ENCODE measurements at regions not wholly inside any gene's neighbourhood (a gene's known extent, or its start where the extent isn't known, plus 50 kb on each side); places are given as distances from the start of the nearest gene placed in this dataset.

DNA sequence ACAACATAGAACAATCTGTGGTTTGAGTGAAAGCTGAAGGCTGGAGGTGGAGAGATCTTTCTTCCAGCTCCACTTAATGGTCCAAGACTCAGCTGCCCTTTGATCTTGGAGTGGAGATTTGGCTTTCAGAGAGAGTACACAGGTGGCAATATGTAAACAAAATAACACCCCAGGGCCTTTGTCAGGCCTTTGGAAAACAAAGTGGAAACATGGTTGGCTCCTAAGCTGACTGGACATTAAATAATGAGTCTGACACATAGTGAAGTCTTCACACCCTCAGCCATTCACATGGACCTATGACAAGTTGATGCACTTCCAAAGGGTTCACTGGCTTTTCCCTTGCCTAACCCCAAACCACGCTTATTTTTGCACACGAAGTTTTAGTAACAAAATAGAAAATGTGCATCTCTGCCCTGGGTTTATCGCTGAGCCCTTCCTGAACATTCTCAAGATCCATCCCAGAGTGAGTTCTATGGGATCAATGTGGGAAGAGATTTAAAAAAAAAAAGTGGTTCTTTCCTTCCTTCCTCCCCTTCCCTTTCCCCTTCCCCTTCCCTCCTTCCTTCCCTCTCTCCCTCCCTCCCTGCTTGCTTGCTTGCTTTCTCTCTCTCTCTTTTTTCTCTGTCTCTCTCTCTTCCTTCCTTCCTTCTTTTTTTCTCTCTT is 201.3 kb upstream of the NT5C1B start:
- H3K4me1 ChIP-seq: no peaks in the 10 kb centered on the region
- no peaks in the 10 kb centered on the region for H3K36me3 ChIP-seq
- no peaks in the 10 kb centered on the region for H3K9me3 ChIP-seq
- no peak for DNase-seq
- intact Hi-C loops (cut with DNase I): no loop called here
- no peaks in the 10 kb centered on the region for H3K27me3 ChIP-seq (ENCODE audit: low read depth)
- no peak for ATAC-seq
- no peak overlapping the region for H3K27ac ChIP-seq
- TF ChIP-seq, protein P1, sequence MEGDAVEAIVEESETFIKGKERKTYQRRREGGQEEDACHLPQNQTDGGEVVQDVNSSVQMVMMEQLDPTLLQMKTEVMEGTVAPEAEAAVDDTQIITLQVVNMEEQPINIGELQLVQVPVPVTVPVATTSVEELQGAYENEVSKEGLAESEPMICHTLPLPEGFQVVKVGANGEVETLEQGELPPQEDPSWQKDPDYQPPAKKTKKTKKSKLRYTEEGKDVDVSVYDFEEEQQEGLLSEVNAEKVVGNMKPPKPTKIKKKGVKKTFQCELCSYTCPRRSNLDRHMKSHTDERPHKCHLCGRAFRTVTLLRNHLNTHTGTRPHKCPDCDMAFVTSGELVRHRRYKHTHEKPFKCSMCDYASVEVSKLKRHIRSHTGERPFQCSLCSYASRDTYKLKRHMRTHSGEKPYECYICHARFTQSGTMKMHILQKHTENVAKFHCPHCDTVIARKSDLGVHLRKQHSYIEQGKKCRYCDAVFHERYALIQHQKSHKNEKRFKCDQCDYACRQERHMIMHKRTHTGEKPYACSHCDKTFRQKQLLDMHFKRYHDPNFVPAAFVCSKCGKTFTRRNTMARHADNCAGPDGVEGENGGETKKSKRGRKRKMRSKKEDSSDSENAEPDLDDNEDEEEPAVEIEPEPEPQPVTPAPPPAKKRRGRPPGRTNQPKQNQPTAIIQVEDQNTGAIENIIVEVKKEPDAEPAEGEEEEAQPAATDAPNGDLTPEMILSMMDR (IDR thresholded peaks at IDR 0.05): no peak
- no peak overlapping the region for H3K4me3 ChIP-seq

DNA sequence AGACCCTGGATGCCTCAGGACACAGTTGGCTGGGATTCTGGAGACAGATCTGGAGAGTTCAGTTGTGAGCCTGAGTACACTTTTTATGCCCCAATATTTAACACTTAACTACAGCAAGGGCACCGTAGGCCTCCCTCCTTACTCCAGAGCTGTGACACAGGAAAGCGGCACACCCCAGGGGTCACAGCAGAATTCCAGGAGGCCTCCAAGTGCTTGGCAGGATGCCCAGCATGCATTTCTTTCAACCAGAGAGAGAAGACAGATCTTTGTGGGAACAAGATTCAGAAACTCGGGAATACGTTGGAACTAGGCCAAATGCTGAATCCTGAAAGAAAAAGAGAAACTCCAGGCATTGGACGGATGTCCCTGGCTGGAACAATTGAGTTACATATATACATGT is 199.2 kb upstream of the NT5C1B start:
- H3K4me3 ChIP-seq: no peak overlapping the region
- DNase-seq (no peak), ATAC-seq (no peak)
- intact Hi-C loops (cut with DNase I): no loop called here
- no peaks in the 10 kb centered on the region for H3K36me3 ChIP-seq
- H3K27me3 ChIP-seq (ENCODE audit: low read depth): no peaks in the 10 kb centered on the region
- TF ChIP-seq, protein P1 (IDR thresholded peaks at IDR 0.05): no peak
- H3K27ac ChIP-seq: no peak overlapping the region
- no peaks in the 10 kb centered on the region for H3K4me1 ChIP-seq
- H3K9me3 ChIP-seq: no peaks in the 10 kb centered on the region

- no peaks in the 10 kb centered on the region for H3K9me3 ChIP-seq
- intact Hi-C loops (cut with DNase I): no loop called here
- no peak for DNase-seq
- no peaks in the 10 kb centered on the region for H3K27me3 ChIP-seq (ENCODE audit: low read depth)
- no peaks in the 10 kb centered on the region for H3K36me3 ChIP-seq
- TF ChIP-seq, protein P1 (IDR thresholded peaks at IDR 0.05): no peak
- no peaks in the 10 kb centered on the region for H3K4me1 ChIP-seq
- ATAC-seq: no peak
- H3K27ac ChIP-seq: no peak overlapping the region
- no peak overlapping the region for H3K4me3 ChIP-seq
Observed at GRCh38 chr2:18787726-18788125, 198.4 kb upstream of the NT5C1B start.

DNA sequence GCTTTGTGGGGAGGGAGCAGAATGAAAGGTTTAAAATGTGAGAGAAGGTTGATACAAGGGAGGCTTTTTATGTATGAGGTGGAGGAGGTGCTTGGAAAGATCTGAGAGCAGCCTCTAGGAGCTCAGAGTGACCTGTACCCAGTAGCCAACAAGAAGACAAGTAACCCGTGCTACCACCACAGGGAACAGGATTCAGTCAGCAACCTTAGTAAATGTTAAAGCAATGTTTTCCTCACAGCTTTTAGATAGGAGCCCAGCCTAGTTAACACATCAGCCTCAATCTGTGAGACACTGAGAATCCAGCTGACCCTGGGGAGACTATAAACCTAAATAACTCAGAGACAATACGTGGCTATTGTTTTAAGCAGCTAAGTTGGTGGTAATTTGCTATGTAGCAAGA is 194.9 kb upstream of the NT5C1B start:
- no peaks in the 10 kb centered on the region for H3K27me3 ChIP-seq (ENCODE audit: low read depth)
- no peak for DNase-seq
- H3K9me3 ChIP-seq: no peaks in the 10 kb centered on the region
- no peaks in the 10 kb centered on the region for H3K4me1 ChIP-seq
- no peak overlapping the region for H3K4me3 ChIP-seq
- H3K27ac ChIP-seq: no peak overlapping the region
- no peak for ATAC-seq
- intact Hi-C loops (cut with DNase I): no loop called here
- TF ChIP-seq, protein P1 (IDR thresholded peaks at IDR 0.05): no peak
- no peaks in the 10 kb centered on the region for H3K36me3 ChIP-seq

DNA sequence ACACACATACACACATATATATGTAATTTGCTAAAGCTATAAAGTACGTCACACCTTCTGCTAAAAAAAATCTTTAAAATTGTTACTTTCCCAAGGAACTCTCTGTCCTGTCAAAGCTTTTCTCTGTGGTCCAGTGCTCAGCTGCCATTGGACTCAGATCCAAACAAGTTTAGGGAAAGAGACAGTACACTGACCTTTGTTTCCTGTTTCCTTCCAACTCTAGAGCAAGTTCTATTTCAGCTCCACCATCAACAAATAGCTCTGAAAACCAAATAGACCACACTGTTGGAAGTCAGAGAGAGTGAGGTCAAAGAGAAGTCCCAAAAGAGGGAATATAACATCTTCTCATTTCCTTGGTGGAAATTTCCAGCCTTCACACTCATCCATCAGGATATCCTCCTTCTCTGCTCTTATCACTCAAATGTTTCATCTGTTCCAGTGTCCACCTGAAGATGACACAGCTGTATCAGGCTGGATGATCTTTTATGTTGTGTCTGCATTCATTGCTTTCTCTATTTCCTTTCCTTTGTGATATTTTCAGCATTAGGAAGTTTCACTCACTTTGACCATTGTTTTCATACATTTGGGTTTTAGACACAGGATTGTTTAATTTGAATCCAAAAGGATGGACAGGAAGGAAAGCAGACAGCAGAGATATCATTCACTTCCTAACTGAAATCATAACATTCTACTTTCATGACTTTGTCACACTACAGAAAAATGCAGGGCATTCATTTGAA is 192.3 kb upstream of the NT5C1B start:
- Histone ChIP-seq H3K36me3 (no peaks in the 10 kb centered on the region), H3K27me3 (ENCODE audit: low read depth) (no peaks in the 10 kb centered on the region), H3K27ac (no peak overlapping the region), H3K9me3 (no peaks in the 10 kb centered on the region), H3K4me3 (no peak overlapping the region), H3K4me1 (no peaks in the 10 kb centered on the region)
- DNase-seq (no peak), ATAC-seq (no peak)
- intact Hi-C loops (cut with DNase I): no loop called here
- TF ChIP-seq, protein P1 (IDR thresholded peaks at IDR 0.05): no peak

All from lower lobe of right lung (tissue), 2 donors.